NCI-H1417 (cell line): ENCODE measurements at regions not wholly inside any gene's neighbourhood (a gene's known extent, or its start where the extent isn't known, plus 50 kb on each side); places are given as distances from the start of the nearest gene placed in this dataset.
A peak's percentile ranks its signal among the peaks of the same experiment; 100 is the strongest.

Experiments
- DNase-seq, 3 experiments: peaks; one replicate each; lab custom pipeline; 2025; lab: John Stamatoyannopoulos, UW

DNA sequence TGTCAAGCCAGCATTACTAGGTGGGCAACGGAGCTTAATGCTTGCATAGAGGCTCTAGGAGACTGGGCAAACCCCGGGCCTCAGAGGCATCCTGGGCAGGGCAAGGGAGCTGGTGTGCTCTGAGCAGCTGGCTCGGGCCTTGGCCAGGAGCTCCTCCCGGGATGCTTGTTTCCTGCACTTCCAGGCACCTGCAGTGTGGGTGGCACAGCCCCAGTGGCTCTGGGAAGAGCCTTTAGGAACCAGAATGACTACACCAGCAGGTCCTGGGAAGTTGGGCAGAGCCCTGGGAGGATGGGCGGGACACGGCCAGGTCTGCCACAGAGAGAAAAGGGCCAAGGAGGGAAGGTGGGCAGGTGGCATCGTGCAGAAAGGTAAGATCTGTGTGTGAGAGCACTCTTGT lies 80.4 kb upstream of the CD93 start:
- DNase-seq: no peak

DNA sequence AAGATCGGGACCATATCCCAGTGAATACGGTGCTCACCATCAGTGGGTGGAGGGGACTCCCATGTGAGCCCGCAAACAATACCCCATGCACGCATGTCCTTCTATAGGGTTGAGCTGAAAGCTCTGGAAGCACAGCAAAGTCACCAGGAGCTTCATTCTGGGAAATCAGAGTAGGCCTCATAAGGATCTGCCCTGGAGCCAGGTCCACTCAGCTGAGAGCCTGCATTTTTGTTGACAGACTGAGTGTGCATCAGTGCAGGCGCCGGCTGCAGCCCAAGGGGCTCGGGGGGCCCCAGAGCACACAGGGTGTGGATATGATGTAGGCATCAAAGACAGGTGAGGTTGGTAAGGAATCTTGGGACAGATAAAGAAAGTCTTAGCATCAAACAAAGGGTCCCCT lies 79.8 kb upstream of the CD93 start:
- DNase-seq: no peak

DNA sequence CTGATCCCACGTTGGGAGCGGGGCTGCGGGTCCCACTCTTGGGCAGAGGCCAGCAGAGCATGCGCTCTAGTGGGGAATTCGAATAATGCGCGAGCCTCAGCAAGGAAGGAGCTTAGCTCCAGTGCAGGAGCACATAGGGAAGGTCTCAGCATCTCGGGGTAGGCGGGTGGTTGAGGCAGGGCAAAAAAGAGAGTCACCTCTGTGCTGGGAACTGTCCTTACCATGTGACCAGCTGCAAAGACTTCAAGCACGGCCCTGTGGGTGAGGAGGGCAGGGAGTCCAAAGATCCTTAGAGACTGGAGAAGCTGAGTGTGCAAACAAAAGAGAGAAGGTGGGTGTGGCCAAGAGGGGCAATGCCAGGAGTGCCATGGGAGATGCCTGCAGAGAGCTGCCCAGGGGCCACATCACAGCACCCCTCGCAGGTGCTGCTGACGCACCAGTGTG lies 79.2 kb upstream of the CD93 start:
- peak in 1 of 3 experiments; percentile 34 for DNase-seq

DNA sequence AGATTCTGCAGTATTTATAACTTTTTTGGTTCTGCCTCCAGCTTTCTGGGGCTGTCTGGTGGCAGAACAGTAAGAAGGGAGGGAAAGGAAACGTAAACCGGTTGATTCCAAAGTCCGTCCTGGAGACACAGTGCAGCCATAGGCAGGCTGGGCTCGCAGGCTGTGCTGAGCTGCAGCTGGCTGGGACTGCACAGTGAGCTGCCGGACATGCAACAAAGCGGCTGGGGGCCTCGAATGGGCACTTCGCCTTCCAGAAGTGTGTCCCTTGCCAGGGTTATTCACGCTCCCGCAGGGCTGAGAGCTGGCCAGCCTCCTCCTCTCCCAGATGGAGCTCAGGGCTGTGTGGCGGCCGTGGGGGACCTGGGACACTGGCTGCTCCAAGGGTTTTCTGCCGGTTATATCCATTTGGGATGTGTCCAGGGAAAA lies 78.1 kb upstream of the CD93 start:
- no peak for DNase-seq

DNA sequence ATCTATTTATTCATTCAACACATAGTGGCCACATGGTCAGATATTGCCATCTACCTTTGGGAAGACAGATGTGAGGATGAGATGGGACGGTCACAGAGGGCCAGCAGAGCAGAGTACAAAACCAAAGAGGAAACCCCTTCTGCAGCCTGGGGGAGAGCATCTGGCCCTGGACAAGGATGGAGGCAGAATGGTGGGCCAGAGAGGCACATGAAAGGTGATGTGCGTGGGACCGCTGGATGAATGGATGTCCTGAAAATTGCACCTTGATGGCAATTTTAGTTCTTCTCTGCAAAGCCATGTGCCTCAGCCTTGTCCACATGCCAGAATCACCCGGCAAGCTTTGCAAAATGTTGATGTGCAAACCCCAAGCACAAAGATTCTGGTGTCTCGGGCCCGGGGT lies 77.4 kb upstream of the CD93 start:
- DNase-seq: no peak

DNA sequence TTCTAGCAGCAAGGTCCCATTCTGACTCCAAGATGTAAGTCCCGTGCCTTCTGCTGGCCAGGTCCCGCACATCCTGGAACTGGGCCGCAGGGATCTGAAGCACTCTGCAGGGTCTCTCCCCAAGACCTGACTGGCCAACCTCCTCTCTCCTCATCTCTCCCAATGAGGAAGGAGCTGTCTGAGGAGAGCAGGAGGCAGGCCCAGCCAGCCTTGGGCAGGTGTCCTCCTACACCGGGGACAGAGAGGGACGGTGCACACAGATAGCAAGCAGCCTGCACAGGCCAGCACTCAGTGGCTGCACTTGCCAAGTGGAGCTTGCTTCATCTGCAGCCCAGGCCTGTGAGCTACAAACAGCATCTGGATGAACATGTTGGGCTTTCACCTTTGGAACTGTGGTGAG lies 76.8 kb upstream of the CD93 start:
- no peak for DNase-seq

DNA sequence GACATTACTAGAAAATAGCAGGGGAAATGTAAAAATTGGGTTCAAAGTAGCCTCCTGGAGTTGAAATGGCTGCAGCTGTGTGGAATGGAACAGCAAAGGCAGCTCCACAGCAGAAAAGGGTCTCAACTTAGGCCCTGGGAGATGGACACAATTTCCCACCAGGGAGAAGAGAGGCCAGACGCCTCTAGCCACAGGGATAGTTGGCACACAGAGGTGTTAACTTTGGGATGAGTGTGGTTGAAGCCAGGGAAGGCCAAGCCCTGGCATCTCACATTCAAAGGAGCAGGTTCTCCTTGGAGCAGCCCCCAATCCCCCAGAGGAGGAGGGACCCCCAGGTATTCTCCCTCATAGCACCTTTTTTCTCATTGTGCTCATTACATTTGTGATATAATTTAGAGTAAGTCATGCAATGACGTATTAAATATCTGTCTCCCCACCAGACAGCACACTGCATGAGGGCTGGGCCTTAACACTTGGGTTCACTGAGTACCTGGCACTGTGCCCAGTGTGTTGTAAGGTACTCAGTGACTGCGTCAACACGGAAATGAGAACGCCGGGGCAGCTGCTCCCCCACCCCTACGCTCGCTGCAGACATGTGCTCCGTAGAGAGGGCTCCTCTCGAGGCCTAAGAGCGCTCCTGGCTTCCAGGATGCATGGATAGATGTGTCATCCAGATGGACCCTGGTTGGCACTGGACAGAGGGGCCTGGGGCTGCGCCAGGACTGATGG lies 76.0 kb upstream of the CD93 start:
- peak; percentile 79 to 99 (median 96) for DNase-seq

DNA sequence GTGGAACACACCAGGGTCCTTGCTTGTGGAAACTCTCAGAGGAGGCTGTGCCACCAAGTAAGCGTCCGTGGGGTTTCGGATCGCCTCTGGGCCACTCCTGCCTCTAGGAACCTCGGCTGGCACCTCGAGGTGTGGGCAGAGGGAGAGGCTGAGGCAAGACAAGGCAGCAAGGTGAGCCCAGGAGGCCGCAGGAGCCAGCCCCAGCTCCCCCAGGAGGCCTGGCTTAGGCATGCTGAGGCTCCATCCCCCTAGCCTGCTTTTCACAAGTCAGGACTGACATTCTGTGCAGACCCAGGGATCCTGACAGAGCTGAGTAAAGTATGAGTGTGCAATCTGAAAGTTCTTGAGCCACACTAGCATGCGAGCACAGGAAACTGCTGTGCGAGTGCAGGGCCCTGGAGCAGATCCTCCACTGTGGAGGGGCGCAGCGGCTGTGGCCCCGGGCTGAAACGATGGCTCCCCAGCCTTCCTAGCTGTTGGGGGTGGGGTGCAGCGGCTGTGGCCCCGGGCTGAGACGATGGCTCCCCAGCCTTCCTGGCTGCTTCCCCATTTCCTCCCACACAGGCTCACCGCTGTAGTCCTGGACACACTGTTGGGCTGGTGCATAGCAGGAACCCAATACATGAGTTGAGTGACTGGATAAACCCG lies 75.2 kb upstream of the CD93 start:
- DNase-seq: no peak

DNA sequence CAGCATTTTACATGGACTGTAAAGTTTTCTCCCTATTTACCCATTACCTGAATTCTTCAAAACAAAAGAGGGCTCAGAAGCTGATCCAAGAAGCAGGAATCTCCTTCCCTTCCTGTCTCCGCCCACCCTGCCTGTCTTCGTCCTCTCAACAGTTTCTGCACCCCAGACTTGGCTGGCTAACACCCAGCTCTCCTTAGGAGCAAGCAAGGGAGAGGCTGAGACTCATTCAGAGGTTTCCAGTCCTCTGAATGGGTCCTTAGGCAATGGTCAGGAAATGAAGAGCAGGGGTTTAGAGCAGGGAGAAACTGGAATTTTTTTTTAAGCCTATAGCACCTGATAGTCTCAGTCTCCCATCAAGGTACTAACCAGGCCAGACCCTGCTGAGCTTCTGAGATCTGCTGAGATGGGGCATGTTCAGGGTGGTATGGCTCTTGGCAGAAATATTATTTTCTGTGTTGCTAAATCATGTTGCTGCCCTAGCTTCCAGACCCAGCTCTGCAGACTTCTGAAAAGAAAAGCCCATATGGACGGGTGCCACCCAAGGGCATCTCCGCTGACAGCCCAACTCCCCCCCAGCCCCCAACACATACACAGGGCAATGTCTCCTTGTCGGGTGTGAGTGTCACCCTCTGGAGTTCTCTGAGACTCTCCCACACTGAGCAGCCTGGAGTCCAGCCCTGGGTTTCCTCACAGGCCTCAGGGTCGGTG lies 74.6 kb upstream of the CD93 start:
- no peak for DNase-seq

DNA sequence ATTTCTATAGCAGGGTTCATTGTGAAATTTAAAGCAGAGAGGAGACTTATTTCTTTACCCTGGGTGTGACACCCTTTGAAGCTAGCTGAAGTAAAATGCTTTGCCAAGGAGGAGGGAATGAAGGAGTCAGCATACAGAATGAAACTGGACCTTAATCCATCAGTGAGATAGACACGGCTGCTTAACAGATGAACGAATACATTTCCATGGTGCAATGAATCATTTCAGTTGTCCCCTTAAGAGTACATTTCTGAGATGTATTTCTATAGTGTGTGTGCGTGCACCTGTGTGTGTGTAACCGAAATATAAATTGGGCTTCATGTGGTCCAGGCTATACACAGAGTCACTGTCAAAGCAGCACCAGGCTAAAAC lies 73.8 kb upstream of the CD93 start:
- peak in 1 of 3 experiments; percentile 74 for DNase-seq

DNA sequence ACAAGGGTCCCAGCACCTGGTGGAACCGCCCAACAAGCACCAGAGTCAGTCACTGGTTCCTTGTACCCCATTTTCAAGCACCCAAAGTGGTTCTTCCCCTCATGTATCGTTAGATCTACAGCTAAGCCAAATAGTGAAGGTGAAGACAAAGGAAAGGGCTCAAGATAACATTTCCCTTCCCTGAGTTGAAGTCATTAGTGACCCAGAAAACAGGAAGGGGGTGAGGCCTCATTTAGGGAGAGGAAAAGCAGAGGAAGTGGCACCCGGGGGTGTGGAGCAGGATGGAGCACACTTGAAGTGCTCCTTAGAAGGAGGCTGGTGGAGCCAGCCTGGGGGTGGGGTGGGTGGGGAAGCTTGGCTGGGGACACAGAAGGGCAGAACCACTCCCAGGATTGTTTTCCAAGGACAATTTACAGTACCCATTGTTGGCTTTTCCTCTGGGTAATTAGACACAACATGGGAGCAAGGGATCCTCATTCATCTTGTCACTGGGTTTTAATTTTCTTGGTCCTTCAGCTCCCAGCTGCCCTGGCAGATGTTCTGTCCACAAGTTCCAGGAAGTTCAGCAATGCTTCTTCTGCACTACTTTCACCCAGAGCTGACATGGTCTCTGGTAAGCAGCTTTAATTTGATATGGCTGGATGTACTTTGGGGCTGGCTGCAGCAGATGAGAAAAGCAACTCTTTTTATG lies 73.3 kb upstream of the CD93 start:
- peak; percentile 19 to 87 (median 59) for DNase-seq

DNA sequence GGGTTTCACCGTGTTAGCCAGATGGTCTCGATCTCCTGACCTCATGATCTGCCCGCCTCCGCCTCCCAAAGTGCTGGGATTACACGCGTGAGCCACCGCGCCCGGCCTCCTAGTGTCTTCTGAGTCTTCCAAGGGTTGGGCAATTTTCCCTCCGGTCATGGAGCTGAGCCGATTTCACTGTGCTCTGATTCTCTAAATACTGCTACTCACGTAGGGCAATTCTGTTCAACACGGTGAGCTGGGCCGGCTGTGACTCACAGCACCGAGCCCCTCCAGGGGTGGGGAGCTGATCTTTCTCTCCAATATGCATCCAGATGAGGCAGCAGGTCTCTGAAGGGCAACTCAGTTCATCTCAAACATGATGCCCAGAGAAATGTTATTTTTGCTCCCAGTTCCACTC lies 71.6 kb upstream of the CD93 start:
- no peak for DNase-seq

DNA sequence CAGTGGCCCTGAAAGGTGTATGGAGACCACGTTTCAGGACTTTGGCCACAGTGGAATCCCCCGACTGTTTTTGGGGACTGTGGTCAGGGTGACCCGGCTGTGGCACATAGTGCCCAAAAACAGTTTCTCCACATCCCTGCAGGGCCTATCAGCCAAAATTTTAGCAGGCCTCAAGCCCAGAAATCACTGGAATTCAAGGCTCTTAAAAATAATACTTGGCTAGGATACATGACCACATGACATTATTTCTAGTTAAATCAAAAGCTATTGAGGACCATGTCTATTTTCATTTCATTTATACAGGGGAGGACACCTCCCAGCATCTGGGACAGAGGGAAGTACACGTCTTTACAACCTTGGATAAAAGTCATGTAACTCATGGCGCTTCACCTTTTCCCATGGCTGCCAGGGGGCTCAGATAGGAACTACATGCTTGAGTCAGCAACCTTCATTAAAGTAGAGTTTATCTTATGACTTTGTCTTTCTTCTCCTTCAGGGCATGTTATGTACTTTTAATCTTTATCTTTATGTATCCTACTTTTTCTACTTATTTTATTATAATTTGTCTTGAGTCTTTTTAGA lies 70.8 kb upstream of the CD93 start:
- no peak for DNase-seq

DNA sequence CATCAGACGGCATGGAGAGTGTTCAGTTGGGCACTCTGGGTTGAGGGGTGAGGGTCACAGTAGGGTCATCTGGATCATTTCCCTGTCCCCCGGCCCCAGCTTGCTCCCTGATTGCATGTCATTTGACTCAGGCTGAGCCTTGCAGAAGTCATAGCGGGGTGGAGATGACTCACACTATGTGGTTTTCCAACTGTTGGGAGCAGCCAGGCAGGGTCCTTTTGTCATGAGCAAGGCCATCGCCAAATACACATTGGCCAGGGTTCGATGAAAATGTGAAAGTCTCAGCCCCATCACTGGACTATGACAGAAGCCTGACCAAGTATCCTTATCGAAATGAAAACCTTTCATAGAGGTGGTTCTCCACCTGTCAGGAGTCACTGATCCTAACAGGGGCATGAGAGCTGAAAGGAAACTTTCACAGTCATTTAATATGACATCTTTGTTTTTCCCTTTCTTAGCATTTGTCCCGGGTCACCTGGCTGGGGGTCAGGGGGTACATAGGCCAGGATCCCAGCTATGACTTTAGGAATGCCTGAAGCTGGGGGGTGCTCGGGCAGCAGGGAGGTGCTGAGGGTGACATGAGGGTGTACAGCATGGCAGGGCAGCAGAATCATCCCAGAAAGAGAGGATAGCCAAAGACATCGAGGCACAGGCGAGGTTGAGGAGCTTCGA lies 70.2 kb upstream of the CD93 start:
- DNase-seq: no peak

DNA sequence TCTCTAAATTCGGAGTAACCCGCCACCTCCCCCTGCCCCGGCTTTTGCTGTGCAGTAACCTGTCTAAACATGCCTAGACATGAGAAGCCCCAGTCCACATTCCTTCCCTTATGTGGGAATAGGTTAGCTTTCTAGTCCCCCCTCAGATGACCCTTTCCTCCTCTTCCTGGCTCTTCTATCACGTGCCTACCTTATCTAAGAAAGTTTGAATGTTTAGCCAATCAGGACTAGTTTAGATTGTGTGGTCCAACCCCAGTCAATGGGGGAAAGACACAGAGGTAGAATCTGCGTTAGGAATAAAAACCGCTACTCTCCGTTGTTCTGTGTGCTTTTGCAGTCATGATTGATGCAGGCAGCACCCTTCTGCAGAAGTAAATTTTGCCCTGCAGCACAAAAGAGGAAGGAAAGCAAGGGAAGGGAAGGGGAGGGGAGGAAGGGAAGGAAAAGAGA lies 69.0 kb upstream of the CD93 start:
- peak in 1 of 3 experiments; percentile 17 for DNase-seq

DNA sequence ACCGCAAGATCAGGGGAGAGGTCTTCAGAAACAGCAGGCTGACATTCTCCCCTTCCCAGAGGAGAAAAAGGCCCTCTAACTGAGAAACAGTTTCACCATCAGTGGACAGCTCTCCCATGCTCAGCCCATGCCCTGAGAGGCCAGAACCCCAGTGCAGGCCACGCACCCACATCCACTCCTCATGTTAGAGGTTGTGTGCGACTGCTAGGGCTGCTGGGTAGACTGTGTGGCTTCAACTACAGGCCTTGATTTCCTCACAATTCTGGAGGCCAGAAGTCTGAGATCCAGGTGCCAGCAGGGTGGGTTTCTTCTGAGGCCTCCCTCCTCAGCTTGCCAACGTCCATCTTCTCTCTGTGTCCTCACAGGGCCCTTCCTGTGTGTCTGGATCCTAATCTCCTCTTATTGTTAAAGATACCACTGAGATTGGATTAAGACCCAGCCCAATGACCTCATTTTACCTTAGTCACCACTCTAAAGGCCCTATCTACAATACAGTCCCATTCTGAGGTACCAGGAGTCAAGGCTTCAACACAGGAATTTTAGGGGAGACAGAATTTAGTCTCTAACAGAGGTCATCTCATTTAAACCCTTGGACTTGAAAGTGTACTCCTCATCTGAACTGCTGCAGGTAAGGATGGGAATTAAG lies 67.7 kb upstream of the CD93 start:
- DNase-seq: no peak

DNA sequence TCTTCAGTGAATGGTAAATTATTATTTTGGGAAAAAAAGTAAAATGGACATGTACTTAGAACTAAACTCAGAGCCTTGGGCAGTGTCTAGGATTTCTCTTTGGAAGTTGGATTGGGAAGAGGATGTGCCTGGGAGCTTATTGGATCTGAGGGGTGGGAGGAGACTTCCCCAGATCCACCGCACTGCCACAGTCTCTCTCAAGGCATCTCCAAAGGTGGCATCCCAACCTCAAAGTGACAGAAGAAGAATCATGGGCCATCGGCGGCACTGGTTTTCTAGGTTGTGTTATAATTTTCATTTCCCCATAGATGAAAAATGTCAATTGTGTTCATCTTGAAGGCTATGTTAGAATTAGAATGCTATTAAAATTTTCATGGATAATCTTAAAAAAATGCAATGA lies 66.8 kb upstream of the CD93 start:
- DNase-seq: no peak

DNA sequence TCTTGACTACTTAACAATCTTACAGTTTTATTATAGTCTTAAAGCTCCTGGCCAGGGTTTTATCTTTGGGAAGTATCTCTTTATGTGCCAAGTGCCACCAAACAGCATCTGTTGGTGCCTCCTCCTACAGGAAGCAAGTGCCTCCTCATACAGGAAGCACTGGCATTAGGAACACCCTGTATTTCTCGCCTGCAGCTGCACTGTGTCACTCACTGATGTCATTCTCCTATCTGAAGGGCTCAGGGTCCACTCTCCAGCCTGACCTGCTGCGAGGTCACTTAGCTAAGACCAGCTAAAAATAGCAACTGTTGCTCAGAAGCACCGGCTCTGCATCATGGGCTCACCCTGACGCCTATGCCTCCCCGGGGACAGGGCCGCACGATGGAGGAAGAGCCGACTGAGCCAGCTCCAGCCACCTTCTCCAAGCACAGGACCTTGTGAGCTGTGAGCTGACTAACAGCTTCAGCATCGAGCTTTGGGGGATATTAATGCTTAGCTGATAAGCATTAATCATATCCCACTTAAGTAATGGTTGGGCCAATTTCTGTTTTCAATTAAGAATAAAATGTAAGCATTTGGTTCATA lies 66.3 kb upstream of the CD93 start:
- DNase-seq: peak in 1 of 3 experiments; percentile 59

DNA sequence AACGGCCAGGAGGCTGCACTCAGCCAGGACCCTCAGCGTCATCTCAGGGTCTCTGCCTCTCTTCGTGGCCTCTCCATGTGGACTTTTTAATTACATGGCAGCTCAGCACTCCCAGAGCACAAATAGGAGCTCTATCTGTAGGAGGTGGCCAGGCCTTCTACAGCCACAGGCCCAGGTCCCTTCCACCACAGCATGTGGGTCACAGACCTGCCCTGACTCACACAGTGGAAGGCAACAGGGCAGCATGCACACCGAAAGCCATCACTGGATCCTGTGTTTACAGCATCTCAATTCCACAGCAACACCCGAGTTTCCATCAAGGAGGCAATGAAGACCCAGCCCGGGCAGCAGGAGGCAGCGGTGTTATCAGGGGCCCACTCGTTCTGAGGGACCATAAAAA lies 65.8 kb upstream of the CD93 start:
- no peak for DNase-seq

DNA sequence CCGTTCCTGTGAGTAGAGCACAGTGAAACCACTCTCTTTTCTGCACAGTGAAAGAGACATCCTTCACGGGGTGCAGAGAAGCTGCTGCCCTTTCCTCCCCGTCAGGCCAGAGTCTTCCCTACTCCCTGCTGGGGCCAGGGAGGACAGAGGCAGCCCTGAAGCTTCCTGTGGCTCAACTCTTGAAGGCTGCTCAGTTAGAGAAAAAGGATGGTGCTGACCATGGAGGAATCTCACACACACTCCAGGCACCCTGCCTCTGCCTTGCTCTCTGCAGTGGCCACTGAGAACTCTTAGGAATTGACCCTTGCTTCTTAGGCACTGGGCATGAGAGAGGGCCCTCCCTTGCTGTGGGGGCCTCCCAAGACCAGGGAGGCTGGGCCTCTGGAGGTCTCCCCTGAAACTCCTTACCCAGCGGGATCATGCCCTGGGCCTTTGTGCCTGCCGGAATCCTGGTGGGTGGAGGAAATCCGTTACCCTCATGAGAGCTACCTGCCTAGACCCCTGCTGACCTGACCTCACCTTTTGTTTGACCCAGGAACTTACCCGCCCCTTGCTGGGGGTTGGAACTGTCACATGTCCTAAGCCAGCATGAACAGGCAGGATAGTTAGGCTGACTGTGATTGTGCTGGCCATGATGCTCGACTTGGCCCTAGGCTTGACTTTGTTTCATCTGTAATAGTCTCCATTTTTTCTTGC lies 65.0 kb upstream of the CD93 start:
- no peak for DNase-seq
